Activated CD4-positive, CD25-positive, alpha-beta regulatory T cell (primary cell): ENCODE measurements at regions not wholly inside any gene's neighbourhood (a gene's known extent, or its start where the extent isn't known, plus 50 kb on each side); places are given as distances from the start of the nearest gene placed in this dataset.

ENCODE experiments used
- DNase-seq, 4 experiments: peaks; one replicate each; lab custom pipeline; 2025; lab: John Stamatoyannopoulos, UW

GRCh38 chr4:108527723-108528122 lies 92.7 kb upstream of the RPL34 start:
- DNase-seq: no peak

- DNase-seq: no peak
Observed at GRCh38 chr4:108520807-108521206, 99.6 kb upstream of the RPL34 start.

GRCh38 chr4:108519911-108520601 lies 100.3 kb upstream of the RPL34 start:
- no peak for DNase-seq

- no peak for DNase-seq
Observed at GRCh38 chr4:108519208-108519833, 101.1 kb upstream of the RPL34 start.

GRCh38 chr4:108512615-108513505 lies 107.5 kb upstream of the RPL34 start:
- DNase-seq: peak in 2 of 4 experiments; percentile 2

GRCh38 chr4:108511618-108512017 lies 108.8 kb upstream of the RPL34 start:
- no peak for DNase-seq

- no peak for DNase-seq
Observed at GRCh38 chr4:108502356-108502755, 118.0 kb upstream of the RPL34 start.

GRCh38 chr4:108498925-108499324 lies 121.5 kb upstream of the RPL34 start:
- DNase-seq: no peak

GRCh38 chr4:108493596-108493931 lies 126.8 kb upstream of the RPL34 start:
- no peak for DNase-seq

- peak in 1 of 4 experiments; percentile 1 for DNase-seq
Observed at GRCh38 chr4:108492816-108493595, 127.4 kb upstream of the RPL34 start.

- DNase-seq: no peak
Observed at GRCh38 chr4:108488865-108489264, 131.5 kb upstream of the RPL34 start.

DNA sequence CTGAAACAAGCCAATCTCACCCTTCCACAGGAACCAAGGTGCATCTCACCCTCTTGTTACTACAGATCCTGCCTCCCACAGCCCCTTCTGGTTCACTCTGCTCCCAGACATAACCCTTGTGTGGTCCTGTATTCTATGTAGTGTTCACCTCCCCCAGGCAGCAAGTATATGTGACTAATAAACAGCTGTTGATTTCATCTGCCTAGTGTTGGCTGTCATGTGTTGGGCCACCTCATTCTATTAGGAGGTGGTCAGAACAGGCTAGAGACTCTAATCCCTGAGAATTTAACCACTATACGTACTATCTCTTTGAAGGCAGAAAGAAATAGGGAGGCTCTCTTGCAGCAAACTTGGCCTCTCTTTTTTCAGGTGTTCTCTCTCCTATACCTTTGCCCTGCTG lies 134.3 kb upstream of the RPL34 start:
- no peak for DNase-seq

DNA sequence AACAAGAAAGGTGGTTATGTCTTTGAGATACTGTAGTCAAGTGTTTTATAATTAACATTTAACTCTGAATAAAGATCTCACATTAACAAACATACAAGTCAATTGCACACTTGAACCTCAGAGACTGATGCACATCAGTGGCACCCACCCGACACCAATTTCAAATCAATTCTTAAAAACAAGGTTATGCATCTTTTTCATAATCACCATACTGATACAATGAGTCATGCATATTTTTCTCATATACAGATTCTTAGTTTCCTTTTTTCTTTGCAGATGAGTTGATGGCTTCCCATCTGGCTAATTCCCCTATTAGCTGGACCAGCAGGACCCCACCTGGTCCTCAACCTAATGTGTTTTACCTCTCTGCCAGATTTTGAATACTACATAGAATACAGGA lies 136.2 kb upstream of the RPL34 start:
- DNase-seq: no peak

DNA sequence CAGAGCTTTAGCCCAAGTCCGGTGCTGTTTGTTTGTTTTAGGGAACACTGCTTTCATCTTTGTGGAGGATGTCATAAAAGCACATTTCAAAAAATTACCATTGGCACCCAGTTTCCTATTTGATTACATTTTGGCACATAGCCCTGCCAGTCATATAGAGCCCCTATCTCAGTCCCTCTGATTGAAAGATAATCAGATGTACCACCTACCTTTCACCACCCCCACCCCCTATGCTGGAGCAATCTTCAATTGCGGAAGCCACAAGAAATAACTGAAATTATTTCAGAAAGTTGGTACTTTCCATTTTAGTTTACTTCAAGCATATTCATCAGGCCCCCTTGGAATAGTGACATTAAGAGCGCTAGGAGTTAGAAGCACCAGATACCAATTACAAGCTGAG lies 136.7 kb upstream of the RPL34 start:
- DNase-seq: no peak

- DNase-seq: no peak
Observed at GRCh38 chr4:108483079-108483478, 137.3 kb upstream of the RPL34 start.

GRCh38 chr4:108480881-108481280 lies 139.5 kb upstream of the RPL34 start:
- DNase-seq: no peak

DNA sequence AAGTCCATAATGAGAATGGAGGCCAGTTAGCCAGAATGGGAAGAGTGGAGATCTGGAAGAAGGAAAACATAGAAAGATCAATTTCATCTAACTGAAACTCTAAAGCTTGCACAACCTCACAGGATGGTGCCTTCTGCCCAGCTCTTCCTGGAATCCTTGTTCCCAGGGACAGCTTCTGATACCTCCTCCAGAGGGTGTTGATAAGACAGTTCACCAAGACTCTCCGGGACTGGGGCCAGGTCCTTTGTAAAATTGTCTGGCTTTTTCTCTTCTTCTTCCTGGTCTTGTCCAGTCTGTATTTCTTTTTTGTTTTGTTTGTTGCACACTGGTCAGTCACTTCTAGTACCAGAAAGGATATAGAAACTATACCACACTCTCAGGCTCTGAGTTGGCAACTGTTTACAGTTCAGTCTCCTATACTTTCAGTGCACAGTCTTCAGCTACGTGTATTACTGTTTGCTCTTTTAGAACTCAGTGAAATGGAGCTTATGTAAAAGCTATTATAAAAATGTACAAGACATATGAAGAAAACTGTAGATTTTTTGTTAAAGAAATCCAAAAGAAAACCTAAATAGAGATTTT lies 142.8 kb upstream of the RPL34 start:
- no peak for DNase-seq

DNA sequence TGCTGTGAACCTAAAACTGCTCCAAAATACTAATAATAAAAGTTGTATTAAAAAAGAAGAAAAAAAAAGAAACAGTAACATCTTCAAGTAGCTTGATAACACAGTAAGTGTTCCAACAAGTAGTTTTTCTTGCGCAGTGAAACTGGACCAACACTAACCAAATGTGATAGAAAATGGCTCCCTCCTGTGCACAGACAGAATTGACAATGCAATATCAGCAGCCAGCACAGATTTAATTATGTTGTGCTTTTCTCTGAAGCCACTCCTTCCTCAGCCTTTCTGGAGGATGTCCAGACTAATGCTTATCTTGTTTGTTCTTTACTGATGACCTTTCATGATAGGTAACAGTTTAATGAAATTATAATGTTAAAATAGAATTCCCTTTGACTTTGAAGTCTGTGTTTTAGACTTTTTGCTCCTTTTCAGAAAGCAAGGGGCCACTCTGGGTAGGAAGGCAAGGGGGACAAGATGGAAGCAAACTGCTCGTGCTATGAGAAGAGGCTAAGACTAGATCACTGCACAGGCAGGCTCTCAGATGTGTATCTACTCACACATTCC lies 147.1 kb upstream of the RPL34 start:
- DNase-seq: no peak

DNA sequence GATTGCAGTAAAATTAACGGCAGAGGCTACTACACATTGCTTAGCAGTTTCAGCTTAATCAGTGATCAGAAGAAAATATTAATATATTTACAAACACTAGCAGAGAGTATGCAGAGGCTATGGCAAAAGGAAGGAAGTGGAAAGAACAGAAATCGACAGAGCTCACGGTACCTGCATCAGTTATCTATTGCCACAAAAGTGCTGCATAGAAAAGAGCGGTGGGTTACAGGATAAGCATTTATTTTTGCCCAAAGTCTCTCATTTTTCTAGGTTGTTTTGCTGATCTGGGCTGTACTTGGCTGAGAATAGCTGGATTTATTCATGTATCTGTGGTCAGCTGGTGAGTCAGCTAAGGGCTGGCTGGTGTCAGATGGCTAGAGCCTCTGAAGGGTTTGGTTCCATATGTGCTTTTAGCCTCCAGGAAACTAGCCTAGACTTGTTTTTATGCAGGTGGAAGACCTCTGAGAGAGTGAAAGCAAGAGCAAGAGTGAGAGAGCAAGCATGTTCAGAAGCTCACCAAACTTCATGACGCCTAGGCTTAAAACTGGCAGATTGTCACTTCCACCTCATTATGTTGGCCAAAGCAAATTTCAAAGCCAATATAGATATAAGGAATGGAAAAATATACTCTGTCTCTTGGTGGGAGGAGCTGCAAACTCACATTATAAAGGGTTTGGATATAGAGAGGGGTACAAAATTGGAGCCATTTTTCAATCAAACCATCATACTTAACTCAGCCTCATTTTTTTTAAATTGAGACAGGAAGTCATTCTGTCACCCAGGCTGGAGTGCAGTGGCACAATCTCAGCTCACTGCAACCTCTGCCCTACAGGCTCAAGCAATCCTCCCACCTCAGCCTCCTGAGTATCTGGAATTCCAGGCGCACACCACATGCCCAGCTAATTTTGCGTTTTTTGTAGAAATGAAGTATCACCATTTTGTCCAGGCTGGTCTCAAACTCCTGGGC lies 153.2 kb upstream of the RPL34 start:
- no peak for DNase-seq

DNA sequence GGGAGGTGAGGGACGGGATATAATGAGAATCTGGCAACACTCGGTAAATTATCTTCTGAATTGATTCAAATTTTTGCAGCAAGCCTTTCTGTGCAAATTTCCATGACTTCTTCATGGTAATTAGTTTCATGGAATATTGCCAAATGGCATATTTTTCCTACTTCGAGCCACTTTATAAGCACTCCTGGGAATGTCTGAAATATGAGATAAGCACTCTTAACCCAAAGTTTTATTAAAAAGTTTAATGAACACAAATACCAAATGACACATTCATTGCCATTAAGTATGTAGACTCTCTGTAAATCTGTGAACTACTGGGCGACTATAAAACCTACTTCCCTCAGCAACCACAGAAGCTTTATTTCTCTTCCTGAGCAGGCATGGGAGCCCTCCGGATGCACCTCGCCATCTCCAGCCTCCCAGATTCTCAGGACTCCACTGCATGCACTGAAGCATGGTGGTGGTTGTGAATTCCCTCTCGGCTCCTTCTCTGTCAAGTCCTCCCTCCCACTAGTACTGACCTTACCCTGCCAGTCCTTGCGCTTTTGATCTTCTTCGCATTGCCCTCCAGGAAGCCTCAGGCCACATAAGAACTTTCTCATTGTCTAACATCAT lies 154.4 kb upstream of the RPL34 start:
- DNase-seq: no peak
